Upper lobe of left lung (tissue), 4 donors: ENCODE measurements at regions not wholly inside any gene's neighbourhood (a gene's known extent, or its start where the extent isn't known, plus 50 kb on each side); places are given as distances from the start of the nearest gene placed in this dataset.

ENCODE experiments used
- POLR2A ChIP-seq, 4 donors: fragments of 450-650 bp; IDR thresholded peaks; one replicate each; pipeline ENCODE4 v1.5.1; 2016 to 2017; ENCODE audit warnings: antibody characterized with exemption in 4 of 4, mild to moderate bottlenecking in 2 of 4
- TF ChIP-seq, protein P1 (sequence below), 6 experiments: fragments of 450-650 bp in 4 of 6; fragments of 200-600 bp in 2 of 6; sonication (generic) in 2 of 6; IDR thresholded peaks; one replicate each; pipeline ENCODE4 v1.5.1; 2016 to 2019; ENCODE audit warnings: antibody characterized with exemption in 6 of 6

DNA sequence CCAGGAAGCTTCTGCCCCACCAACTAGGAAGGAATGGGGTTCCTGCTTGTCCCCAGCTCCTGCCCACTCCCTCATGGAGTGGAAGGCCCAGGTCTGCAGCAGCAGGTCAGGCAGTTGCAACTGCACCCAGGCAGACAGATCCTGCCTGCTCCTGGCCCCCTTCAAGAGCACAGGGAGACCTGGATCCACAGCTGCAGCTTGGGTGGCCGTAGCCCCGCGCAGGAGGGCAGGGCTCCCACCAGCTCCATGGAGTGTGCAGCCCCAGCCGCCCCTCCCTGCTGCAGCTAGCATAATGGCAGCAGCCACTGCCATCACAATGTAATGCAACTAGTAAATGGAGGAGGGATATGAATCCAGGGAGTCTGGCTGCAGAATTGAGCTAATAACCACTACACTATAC is 187.5 kb upstream of the PLET1 start:
- TF ChIP-seq POLR2A (IDR thresholded peaks at IDR 0.05), result no peak
- TF ChIP-seq, protein P1, sequence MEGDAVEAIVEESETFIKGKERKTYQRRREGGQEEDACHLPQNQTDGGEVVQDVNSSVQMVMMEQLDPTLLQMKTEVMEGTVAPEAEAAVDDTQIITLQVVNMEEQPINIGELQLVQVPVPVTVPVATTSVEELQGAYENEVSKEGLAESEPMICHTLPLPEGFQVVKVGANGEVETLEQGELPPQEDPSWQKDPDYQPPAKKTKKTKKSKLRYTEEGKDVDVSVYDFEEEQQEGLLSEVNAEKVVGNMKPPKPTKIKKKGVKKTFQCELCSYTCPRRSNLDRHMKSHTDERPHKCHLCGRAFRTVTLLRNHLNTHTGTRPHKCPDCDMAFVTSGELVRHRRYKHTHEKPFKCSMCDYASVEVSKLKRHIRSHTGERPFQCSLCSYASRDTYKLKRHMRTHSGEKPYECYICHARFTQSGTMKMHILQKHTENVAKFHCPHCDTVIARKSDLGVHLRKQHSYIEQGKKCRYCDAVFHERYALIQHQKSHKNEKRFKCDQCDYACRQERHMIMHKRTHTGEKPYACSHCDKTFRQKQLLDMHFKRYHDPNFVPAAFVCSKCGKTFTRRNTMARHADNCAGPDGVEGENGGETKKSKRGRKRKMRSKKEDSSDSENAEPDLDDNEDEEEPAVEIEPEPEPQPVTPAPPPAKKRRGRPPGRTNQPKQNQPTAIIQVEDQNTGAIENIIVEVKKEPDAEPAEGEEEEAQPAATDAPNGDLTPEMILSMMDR (IDR thresholded peaks at IDR 0.05), result no peak
